ENCODE measurements at regions not wholly inside any gene's neighbourhood (a gene's known extent, or its start where the extent isn't known, plus 50 kb on each side); places are given as distances from the start of the nearest gene placed in this dataset.

GRCh38 chr10:78924319-78925003 lies 144.3 kb upstream of the ZMIZ1 start:
- DNase-seq (ENCODE audit: low spot score) = no peak

DNA sequence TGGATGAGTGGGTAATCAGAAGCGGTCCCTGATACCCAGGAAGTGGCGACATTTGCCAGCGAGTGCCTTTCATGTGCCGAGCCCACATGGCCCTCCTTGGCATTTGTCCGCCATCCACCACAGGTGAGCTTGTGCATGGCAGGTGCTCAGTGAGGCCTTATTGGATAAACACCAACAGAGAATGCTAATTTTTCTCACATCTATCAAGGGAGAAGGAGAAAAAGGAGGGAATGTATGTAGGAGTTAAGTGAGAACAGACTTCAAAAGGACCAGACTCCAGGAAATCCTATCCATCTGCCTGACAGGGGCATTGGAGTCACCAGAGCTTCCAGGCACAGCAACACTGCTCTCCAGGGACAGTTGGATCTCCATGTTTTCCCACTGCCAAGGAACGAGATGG lies 143.5 kb upstream of the ZMIZ1 start:
- DNase-seq (ENCODE audit: low spot score) = no peak

DNA sequence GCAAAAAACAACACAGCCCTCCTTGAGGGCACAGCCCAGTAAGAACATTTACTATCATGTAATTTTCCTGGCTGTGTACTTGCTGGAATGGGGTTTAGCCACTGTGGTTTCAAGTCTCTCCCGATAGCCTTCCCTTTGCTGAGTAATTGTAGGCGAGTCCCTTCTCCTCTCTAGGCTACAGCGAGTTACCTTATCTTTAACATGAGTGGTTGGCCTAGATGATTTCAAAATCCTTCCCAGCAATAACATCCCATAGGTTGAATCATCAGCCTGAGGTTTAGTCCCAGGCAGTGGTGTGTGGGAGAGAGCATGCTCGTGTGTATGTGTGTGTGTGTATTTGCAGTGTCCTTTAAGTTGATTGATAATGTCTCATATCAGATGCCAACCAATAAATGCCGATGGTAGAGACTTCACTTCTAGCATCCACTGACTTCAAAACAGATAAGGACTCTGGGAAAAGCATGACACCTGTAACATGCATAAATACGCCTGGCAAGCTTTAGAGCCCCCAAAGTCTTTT lies 142.9 kb upstream of the ZMIZ1 start:
- DNase-seq (ENCODE audit: low spot score) = peak; percentile 60

DNA sequence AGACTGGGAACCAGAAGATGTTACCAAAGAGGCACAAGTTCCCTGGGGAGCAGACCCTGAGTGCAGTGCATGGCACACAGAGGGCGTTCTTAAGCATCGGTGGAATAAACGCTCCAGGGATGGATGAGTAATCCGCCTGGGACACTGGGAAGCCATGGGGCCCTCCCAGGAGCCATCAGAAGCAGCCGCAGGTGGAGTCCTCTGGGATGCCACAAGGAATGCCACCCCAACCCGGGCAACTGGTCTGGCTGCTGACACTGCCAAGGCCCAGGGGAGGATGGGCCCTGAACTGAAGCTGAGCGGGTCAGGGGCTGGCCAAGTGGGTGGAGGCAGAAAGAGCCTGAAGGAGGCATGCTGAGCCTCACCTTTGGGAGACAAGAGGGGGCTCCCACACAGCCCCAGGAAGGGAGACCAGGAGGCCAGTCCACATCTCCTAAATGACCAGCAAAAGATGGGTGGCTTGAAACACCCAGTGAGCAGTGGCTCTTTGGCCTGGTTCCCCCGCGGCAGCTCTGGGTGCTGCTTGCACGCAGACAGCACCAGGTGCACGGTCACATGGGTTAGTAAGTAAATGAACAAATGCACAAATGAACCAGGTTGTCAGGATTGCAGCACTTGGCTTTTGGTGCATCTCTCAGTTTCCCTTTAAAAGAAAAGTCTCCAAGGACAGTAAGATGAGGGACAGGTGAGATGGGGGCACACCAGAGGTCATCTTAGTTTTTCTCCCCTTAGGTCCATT lies 141.3 kb upstream of the ZMIZ1 start:
- DNase-seq (ENCODE audit: low spot score) = no peak

DNA sequence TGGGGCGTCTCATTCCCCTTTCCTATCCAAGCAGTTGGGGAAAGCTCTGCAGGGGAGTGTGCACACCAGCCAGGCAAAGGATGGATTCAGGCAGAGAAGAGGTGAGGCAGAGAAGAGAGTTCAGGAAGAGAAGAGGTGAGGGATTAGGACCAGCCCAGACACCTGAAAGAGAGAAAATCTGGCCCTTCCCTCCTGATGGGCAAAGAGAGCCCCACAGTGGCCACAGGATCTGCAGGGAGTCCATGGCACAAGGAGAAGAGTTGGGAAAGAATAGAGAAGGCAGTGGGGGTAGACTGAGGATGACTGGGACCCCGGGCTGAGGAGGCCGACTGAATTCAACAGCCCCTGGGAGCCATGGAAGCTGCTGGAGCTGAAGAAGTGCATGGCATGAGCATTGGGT lies 140.4 kb upstream of the ZMIZ1 start:
- no peak for DNase-seq (ENCODE audit: low spot score)

DNA sequence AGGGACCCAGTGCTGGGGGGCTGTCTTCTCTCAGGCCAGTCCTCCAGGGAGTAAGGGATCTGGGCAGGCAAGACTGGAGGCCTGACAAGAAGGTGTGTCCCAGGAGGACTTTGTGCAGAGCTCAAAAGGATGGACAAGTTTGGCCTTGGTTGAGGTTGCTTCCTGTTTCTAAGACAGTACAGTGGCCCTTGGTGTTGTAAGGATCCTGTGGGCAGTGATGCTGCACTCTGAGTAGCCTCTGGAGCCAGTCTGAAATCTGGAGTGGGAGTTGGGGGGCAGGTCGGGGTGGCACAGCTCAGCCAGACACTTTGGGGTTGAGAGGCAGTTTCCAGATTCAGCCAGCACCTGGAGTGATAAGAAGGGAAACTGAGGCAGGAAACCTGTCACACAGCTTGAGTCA lies 139.2 kb upstream of the ZMIZ1 start:
- DNase-seq (ENCODE audit: low spot score) = no peak

DNA sequence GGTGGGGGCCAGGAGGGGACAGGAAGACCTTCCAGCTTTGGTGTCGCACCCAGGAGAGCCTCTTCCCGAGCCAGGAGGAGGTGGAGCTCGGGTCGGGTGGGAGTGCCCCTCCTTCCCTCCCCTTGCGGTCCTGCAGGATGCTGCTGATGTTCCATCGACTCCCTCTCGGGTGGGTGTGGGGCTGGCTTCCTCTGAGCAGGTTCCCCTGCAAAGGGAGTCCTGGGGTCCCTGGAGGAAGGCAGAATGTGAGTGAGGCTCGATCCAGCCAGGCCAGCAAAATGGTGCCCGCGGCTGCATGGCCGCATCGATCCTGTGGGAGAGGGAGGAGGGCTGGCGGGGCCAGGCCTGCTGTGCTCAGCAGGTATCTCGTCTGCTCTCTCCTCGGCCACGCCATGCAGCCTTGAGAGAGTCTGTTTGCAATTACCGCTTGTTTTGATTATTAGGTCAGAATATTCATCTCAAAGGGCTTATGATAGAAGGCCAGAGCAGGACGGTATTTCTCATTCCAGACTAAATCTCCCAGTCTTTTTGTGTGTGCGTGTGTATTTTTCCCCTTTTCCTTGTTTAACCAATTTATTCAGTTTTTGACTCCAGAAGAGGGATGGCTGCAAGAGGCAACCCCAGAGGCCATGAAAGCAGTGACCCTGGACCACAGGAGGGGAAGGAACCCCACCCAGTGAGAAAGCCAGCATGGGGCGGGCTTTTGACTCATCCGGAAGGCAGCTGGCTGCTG lies 137.3 kb upstream of the ZMIZ1 start:
- no peak for DNase-seq (ENCODE audit: low spot score)

- DNase-seq (ENCODE audit: low spot score) = no peak
These were observed 136.7 kb upstream of the ZMIZ1 start for GRCh38 chr10:78932054-78932386.

- DNase-seq (ENCODE audit: low spot score) = no peak
These were observed 135.9 kb upstream of the ZMIZ1 start for GRCh38 chr10:78932861-78933260.

GRCh38 chr10:78933828-78934531 lies 134.8 kb upstream of the ZMIZ1 start:
- no peak for DNase-seq (ENCODE audit: low spot score)

- no peak for DNase-seq (ENCODE audit: low spot score)
These were observed 134.3 kb upstream of the ZMIZ1 start for GRCh38 chr10:78934532-78934898.

GRCh38 chr10:78934994-78935602 lies 133.7 kb upstream of the ZMIZ1 start:
- no peak for DNase-seq (ENCODE audit: low spot score)

DNA sequence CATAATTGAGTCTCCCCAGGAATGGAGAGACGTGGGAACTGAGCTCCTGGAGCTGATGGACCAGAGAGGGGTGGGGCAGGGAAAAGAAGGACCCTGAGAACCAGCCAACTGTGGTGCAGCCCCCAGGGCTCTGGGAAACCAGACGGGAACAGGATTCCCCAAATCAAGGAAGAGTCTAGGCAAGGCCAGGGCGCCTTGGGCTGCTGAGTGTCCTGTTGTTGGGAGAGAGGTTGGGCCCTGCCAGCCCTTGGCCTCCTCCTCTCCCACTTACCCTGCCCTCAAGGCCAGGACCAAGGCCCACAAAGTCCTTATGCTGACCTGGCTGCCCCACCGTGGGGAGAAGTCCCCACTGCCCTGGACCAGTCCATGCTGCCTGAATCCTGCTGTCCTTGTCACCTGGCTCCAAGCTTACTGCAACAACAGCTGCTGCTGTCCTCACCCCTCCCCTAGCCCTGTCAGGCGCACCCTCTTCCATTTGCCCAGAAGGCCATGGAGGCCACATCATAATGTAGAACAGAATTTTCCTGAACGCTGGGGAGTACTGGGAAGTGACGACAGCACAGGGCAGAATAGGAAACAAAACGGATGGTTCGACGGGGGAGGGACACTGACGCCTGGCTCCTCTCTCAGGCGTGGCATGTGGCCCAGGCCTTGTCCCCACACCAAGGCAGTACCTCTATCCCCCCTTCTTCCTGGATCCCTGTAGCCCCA lies 132.9 kb upstream of the ZMIZ1 start:
- DNase-seq (ENCODE audit: low spot score) = no peak

DNA sequence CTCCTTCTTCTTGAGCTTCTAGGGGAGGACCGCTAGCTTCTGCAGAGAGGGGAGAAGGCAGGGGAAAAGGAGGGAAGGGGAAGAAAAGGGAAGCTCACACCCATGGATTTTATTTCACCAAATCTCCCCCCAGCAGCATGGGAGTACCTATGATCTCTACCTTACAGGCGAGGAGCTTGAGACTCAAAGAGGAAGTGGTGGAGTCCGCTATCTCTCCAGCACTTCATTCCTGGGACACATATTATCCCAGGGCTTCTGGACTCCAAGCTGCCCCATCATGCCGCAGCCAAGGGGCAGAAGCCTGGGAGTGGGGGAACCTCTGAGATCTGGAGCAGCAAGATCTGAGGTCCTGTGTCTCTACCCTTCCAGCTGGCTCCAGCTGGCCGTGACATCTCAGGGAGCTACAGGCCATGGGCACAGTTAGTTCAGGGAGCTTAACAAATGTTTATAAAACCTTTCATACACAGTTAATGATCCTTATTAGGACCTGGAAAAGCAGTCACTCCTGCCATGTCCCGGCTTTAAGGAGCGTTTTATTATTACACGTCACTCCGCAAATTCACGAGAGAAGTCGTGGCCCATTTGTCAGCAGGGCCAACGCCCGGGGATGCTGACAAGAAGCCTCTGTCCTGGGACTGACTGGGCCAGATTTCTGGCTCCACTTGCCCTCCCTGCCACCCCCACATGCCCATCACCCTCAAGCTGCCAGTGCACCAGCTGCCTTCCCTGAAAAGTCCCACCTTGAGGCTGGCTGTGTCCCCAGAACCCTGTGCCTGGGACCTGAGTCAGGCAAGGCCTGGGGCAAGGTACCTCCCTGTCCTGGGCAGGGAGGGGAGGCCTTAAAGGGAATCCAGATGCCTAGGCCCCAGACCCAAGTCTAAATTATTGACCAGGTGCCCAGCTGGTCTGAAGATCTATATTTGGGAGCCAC lies 132.1 kb upstream of the ZMIZ1 start:
- no peak for DNase-seq (ENCODE audit: low spot score)

GRCh38 chr10:78937393-78937792 lies 131.4 kb upstream of the ZMIZ1 start:
- DNase-seq (ENCODE audit: low spot score) = no peak

DNA sequence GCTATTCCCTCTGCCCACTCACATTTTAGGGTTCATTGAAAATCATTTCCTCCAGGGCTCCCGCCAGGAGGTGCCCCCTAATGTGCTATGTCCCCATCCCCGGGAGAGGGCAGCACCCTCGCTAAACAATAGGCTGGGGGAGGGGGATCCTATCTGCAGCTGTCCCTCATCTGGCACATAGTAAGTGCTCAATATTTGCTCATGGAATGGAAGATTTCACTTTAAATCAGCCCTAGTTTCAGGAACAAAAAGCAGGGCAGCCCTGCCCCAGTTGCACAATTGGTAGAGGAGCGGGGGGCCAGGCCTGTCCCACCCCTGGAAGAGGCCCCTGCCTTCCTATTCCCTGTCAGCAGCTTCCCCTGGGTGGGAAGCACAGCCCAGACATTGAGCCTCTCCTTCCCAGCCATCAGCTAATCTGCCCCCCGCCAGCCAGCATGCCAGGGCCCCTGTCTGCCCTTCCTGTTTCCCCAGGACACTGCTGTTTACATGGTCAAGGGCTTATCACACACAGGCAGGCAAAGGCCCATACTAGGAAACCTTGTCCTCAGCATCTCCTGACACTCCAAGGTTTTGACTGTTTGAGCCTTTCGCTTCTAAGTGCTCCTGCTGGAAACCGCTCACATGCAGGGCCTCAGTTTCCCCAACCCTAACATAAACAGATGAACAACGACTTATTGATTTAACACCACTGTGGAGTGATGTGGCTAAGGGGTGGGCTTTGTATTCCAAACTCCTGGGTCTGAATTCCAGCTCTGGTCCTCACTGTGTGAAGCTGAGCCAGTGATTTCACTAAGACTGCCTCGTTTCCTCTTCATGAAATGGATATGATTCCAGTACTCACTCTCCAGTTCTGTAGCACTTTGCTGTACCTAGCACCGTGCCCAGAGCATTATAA lies 130.7 kb upstream of the ZMIZ1 start:
- DNase-seq (ENCODE audit: low spot score) = peak; percentile 37

DNA sequence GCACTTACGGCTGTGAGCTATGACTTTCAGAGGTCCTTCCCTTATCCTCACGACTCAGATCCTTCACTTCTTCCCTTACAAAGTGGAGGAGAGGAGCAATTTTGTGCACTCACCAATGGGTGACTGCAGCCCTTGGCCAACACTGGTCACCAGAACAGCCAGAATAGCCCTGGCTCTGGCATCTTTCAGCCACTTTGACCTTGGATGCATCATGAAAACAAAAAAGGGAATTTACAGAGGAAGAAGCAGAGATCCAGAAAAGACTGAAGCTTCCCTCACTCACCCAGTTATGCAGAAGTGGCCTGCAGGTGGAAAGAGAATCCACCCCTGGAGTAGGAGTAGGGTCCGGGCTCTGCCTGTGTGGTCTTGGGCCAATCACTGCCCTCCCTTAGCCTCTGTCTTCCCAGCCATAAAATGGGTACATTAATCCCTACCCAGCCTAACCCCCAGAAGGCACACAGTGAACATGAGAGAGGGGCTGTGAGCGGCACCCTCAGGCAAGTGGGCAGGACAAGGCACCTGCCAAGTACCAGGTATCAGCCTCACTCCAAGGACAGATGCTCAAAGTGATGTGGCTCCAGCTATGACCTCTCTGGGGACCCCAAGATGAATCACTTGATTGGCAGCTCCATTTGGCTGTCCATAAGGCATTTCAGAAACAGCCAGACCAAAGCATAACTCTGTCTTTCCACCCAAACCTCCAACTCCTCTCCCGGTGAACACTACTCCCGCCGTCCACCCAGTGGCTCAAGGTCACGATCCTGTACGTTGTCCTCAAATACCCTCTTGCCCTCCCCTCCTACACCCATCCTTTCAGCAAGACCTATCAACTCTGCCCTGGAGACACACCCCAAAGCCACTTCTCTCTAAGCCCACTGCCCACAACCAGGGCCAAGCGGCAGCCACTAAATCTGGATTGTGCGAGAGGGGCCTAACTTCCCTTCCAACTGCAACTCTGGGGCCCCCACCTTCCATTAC lies 129.8 kb upstream of the ZMIZ1 start:
- no peak for DNase-seq (ENCODE audit: low spot score)

DNA sequence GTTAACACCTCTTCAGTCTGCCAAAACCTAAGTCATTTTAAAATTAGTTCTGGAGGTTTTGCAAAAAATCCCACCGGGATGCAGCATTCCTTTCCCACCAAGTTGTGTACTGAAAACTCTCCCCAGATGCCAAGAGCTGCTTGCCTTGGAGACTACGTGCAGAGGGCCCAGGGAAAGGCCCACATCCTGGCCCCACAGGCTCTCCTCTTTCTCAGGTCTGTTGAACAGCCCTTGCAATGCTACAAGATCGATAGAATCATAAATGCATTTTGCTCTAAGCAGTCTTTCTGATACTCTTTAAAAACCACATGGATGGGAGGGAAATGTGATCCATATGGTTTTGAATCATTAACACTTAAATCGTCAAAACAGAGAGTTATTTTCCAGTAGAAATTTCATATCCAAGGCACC lies 126.7 kb upstream of the ZMIZ1 start:
- no peak for DNase-seq (ENCODE audit: low spot score)

Data from HuH-7 (cell line).